Esophagus muscularis mucosa (tissue), 4 donors: ENCODE measurements at regions not wholly inside any gene's neighbourhood (a gene's known extent, or its start where the extent isn't known, plus 50 kb on each side); places are given as distances from the start of the nearest gene placed in this dataset.

Source experiments
- DNase-seq: peaks from one replicate; pipeline ENCODE4 v3.0.0-alpha.2; 2017; ENCODE audit errors: extremely low spot score
- H3K27ac ChIP-seq, 4 donors: fragments of 200-600 bp; sonication (generic); replicated peaks in 1 of 4; 1 replicate in 3 of 4; 2 replicates in 1 of 4; pipeline ENCODE4 v1.5.1; 2016 to 2019; ENCODE audit warnings: mild to moderate bottlenecking in 1 of 4
- H3K27me3 ChIP-seq, 4 donors: fragments of 200-600 bp; sonication (generic); one replicate each; pipeline versions ENCODE4 v1.5.1 to v1.6.0; 2016 to 2019
- H3K36me3 ChIP-seq, 4 donors: fragments of 200-600 bp; sonication (generic); one replicate each; pipeline ENCODE4 v1.5.1; 2016 to 2019
- H3K4me1 ChIP-seq, 4 donors: fragments of 200-600 bp; sonication (generic); one replicate each; pipeline ENCODE4 v1.5.1; 2016 to 2019
- H3K4me3 ChIP-seq, 4 donors: fragments of 200-600 bp; sonication (generic); 1 replicate in 2 of 4; 2 replicates in 2 of 4; pipeline ENCODE4 v1.5.1; 2016 to 2019; ENCODE audit warnings: mild to moderate bottlenecking in 4 of 4, moderate library complexity in 1 of 4
- H3K9me3 ChIP-seq, 4 donors: fragments of 200-600 bp; sonication (generic); 1 replicate in 3 of 4; 2 replicates in 1 of 4; pipeline ENCODE4 v1.5.1; 2016 to 2019
- EP300 ChIP-seq: sonication (generic); formaldehyde crosslinking; IDR thresholded peaks from one replicate; pipeline ENCODE4 v1.6.1; 2017; ENCODE audit warnings: antibody characterized with exemption
- POLR2A ChIP-seq: fragments of 450-650 bp; IDR thresholded peaks from one replicate; pipeline ENCODE4 v1.6.1; 2017; ENCODE audit warnings: antibody characterized with exemption, moderate library complexity, mild to moderate bottlenecking, low read depth
- POLR2AphosphoS5 ChIP-seq, 2 donors: sonication (generic); formaldehyde crosslinking; IDR thresholded peaks; one replicate each; pipeline ENCODE4 v1.6.1; 2017; ENCODE audit warnings: antibody characterized with exemption in 2 of 2
- WGBS: methylation state at CpG from one replicate; pipeline ENCODE4 v1.1.5; 2018; 5-methylcytosine and 5-hydroxymethylcytosine counted together
- intact Hi-C: fragments of 100-400 bp; cut with DNase I; formaldehyde crosslinking; loops from one replicate; pipeline ENCODE4 v1.15.1; 2023
- TF ChIP-seq, protein P1 (sequence below), 3 experiments: fragments of 200-600 bp in 2 of 3; fragments of 450-650 bp in 1 of 3; sonication (generic) in 2 of 3; IDR thresholded peaks; one replicate each; pipeline ENCODE4 v1.5.1; 2017 to 2019; ENCODE audit warnings: antibody characterized with exemption in 3 of 3, mild to moderate bottlenecking in 2 of 3, moderate library complexity in 1 of 3

- no peak for DNase-seq
- Histone ChIP-seq H3K27me3 (no peaks in the 10 kb centered on the region), H3K9me3 (no peaks in the 10 kb centered on the region), H3K36me3 (no peaks in the 10 kb centered on the region), H3K4me3 (no peak overlapping the region), H3K4me1 (no peaks in the 10 kb centered on the region), H3K27ac (no peak overlapping the region)
- TF ChIP-seq EP300: no peak
- TF ChIP-seq, protein P1, sequence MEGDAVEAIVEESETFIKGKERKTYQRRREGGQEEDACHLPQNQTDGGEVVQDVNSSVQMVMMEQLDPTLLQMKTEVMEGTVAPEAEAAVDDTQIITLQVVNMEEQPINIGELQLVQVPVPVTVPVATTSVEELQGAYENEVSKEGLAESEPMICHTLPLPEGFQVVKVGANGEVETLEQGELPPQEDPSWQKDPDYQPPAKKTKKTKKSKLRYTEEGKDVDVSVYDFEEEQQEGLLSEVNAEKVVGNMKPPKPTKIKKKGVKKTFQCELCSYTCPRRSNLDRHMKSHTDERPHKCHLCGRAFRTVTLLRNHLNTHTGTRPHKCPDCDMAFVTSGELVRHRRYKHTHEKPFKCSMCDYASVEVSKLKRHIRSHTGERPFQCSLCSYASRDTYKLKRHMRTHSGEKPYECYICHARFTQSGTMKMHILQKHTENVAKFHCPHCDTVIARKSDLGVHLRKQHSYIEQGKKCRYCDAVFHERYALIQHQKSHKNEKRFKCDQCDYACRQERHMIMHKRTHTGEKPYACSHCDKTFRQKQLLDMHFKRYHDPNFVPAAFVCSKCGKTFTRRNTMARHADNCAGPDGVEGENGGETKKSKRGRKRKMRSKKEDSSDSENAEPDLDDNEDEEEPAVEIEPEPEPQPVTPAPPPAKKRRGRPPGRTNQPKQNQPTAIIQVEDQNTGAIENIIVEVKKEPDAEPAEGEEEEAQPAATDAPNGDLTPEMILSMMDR (IDR thresholded peaks at IDR 0.05): no peak
- no peak for TF ChIP-seq POLR2A
- TF ChIP-seq POLR2AphosphoS5 (IDR thresholded peaks at IDR 0.05): no peak
- intact Hi-C loops: no loop called here
- 98% methylated on average over 2 of the region's 2 CpGs for WGBS
Observed at GRCh38 chr2:156132130-156132529, 200.4 kb downstream of the NR4A2 start.

DNA sequence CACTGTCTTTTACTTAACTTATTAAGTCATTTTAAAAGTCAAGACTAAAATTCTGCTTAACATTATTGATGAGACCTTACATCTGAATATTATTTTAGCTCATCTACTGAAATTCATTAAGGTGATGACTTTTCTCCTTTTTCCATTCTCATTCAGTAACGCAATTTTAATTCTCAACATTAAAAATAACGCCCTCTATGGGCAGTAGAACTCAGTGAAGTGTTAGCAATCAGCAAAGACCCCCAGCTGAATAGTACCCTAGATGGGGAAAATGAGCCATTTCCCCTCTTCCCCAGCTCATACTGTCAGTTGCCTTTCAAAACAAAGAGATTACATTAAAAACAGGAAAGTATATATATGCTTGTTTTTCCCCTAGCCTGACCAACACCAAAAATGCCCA is 203.3 kb downstream of the NR4A2 start:
- intact Hi-C loops: no loop called here
- H3K27me3 ChIP-seq: no peaks in the 10 kb centered on the region
- no peaks in the 10 kb centered on the region for H3K36me3 ChIP-seq
- TF ChIP-seq POLR2AphosphoS5 (IDR thresholded peaks at IDR 0.05): no peak
- no peak for TF ChIP-seq POLR2A
- TF ChIP-seq EP300: no peak
- TF ChIP-seq, protein P1 (IDR thresholded peaks at IDR 0.05): no peak
- no peak for DNase-seq
- no peaks in the 10 kb centered on the region for H3K9me3 ChIP-seq
- H3K4me1 ChIP-seq: no peaks in the 10 kb centered on the region
- 69% methylated on average over 2 of the region's 2 CpGs for WGBS
- H3K27ac ChIP-seq: no peak overlapping the region
- no peak overlapping the region for H3K4me3 ChIP-seq

GRCh38 chr2:156125018-156125417 is 207.5 kb downstream of the NR4A2 start:
- no peaks in the 10 kb centered on the region for H3K27me3 ChIP-seq
- TF ChIP-seq POLR2A (no peak), EP300 (no peak), POLR2AphosphoS5 (IDR thresholded peaks at IDR 0.05) (no peak)
- TF ChIP-seq, protein P1 (IDR thresholded peaks at IDR 0.05): no peak
- no peak for DNase-seq
- H3K36me3 ChIP-seq: no peaks in the 10 kb centered on the region
- no peaks in the 10 kb centered on the region for H3K9me3 ChIP-seq
- intact Hi-C loops: no loop called here
- no peak overlapping the region for H3K27ac ChIP-seq
- no peaks in the 10 kb centered on the region for H3K4me1 ChIP-seq
- WGBS: 73% methylated on average over 7 of the region's 7 CpGs
- H3K4me3 ChIP-seq: no peak overlapping the region

DNA sequence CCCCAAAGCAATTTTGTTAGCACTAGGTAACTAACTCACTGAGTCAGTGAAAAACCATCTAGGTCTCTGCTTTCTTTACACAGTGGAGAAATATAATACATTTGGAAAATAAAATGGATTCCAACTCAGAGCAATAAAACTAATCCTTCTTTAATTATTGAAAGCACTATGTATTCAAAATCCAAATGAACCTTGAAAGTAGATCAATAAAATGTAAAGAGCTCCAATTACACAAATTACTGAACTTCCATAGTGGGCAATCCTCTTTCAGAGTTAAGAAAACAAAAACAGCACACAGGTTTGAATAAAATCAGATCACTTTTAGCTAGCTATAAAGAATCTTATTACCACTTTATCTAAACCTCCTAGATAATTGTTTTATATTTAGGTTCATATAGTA is 208.1 kb downstream of the NR4A2 start:
- TF ChIP-seq, protein P1 (IDR thresholded peaks at IDR 0.05): no peak
- TF ChIP-seq POLR2AphosphoS5 (IDR thresholded peaks at IDR 0.05): no peak
- TF ChIP-seq POLR2A: no peak
- H3K27me3 ChIP-seq: no peaks in the 10 kb centered on the region
- H3K36me3 ChIP-seq: no peaks in the 10 kb centered on the region
- H3K4me3 ChIP-seq: no peak overlapping the region
- intact Hi-C loops: no loop called here
- no peaks in the 10 kb centered on the region for H3K4me1 ChIP-seq
- DNase-seq: no peak
- H3K9me3 ChIP-seq: no peaks in the 10 kb centered on the region
- no peak overlapping the region for H3K27ac ChIP-seq

- Histone ChIP-seq H3K36me3 (no peaks in the 10 kb centered on the region), H3K9me3 (no peaks in the 10 kb centered on the region), H3K4me1 (no peaks in the 10 kb centered on the region), H3K27me3 (no peaks in the 10 kb centered on the region), H3K27ac (no peak overlapping the region), H3K4me3 (no peak overlapping the region)
- DNase-seq: no peak
- intact Hi-C loops: no loop called here
- TF ChIP-seq POLR2AphosphoS5 (IDR thresholded peaks at IDR 0.05) (no peak), POLR2A (no peak), EP300 (no peak)
- TF ChIP-seq, protein P1 (IDR thresholded peaks at IDR 0.05): no peak
- 82% methylated on average over 3 of the region's 3 CpGs for WGBS
Observed at GRCh38 chr2:156118753-156119416, 213.6 kb downstream of the NR4A2 start.
